VCaP (cell line): ENCODE measurements at regions not wholly inside any gene's neighbourhood (a gene's known extent, or its start where the extent isn't known, plus 50 kb on each side); places are given as distances from the start of the nearest gene placed in this dataset.

Experiments
- H3K27ac ChIP-seq: fragments of 450-650 bp; 2 replicates; pipeline ENCODE4 v1.5.1; 2017
- CTCF ChIP-seq: fragments of 450-650 bp; conservative IDR thresholded peaks from 2 replicates; pipeline ENCODE4 v1.5.1; 2017; ENCODE audit warnings: mild to moderate bottlenecking, moderate library complexity

GRCh38 chr16:52052818-52053217 lies 494.1 kb downstream of the TOX3 start:
- no peak overlapping the region for H3K27ac ChIP-seq
- no peak for TF ChIP-seq CTCF

- no peak overlapping the region for H3K27ac ChIP-seq
- no peak for TF ChIP-seq CTCF
These were observed 495.4 kb downstream of the TOX3 start for GRCh38 chr16:52051414-52052172.

GRCh38 chr16:52050418-52050817 lies 496.5 kb downstream of the TOX3 start:
- no peak for TF ChIP-seq CTCF
- H3K27ac ChIP-seq = no peak overlapping the region

GRCh38 chr16:52035436-52035835 lies 511.5 kb downstream of the TOX3 start:
- no peak for TF ChIP-seq CTCF
- H3K27ac ChIP-seq = no peak overlapping the region

- no peak overlapping the region for H3K27ac ChIP-seq
- TF ChIP-seq CTCF = no peak
These were observed 512.1 kb downstream of the TOX3 start for GRCh38 chr16:52034830-52035229.

- H3K27ac ChIP-seq = no peak overlapping the region
- no peak for TF ChIP-seq CTCF
These were observed 513.0 kb downstream of the TOX3 start for GRCh38 chr16:52033992-52034391.

GRCh38 chr16:52022980-52023379 lies 524.0 kb downstream of the TOX3 start:
- no peak for TF ChIP-seq CTCF
- H3K27ac ChIP-seq = no peak overlapping the region
